ENCODE measurements at regions not wholly inside any gene's neighbourhood (a gene's known extent, or its start where the extent isn't known, plus 50 kb on each side); places are given as distances from the start of the nearest gene placed in this dataset.

GRCh38 chr7:116310141-116310540 is 99.8 kb downstream of the TES start:
- DNase-seq (ENCODE audit: low read depth): no peak

- DNase-seq (ENCODE audit: low read depth): no peak
These were observed 100.9 kb downstream of the TES start for GRCh38 chr7:116311259-116311658.

GRCh38 chr7:116311816-116312471 is 101.6 kb downstream of the TES start:
- no peak for DNase-seq (ENCODE audit: low read depth)

- DNase-seq (ENCODE audit: low read depth): no peak
These were observed 105.0 kb downstream of the TES start for GRCh38 chr7:116315293-116315692.

- no peak for DNase-seq (ENCODE audit: low read depth)
These were observed 105.5 kb downstream of the TES start for GRCh38 chr7:116315803-116316202.

DNA sequence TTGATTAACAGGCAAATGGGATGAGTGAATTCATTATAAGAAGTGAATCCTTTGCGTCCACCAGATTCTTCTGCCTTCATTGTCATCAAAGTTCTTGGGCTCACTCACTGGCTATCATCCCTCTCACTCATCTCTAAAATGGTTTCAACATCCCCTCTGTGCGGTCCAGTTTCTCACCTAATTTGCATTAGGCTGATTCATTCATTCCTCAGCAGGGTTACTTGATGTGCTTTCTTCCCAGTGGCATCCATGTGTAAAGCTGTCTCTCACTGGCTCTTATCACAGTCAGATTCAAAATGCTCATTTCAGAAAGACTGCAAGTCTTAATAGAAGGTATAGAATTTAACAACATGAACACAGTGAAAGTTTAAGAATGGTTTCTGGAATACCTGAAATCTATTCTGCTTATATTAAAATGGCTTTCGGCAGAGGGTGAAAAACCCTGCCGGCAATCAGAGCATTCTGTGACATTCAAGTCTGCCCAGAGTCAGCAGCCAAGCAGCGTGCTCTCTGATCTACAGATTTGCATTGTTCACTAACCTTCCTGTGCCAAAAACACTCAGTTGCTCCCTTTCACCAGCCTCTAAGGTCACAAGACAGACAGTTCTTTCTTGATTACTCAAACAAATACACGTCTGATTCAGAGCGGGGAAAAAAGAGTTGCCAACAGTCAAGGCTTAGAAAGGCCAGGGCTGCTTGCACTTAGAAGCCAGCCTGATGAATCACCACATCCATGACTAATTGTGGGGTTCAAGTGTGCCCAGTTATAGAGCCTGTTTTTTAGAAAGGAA is 106.7 kb downstream of the TES start:
- DNase-seq (ENCODE audit: low read depth): peak; percentile 98

GRCh38 chr7:116317907-116318306 is 107.6 kb downstream of the TES start:
- no peak for DNase-seq (ENCODE audit: low read depth)

DNA sequence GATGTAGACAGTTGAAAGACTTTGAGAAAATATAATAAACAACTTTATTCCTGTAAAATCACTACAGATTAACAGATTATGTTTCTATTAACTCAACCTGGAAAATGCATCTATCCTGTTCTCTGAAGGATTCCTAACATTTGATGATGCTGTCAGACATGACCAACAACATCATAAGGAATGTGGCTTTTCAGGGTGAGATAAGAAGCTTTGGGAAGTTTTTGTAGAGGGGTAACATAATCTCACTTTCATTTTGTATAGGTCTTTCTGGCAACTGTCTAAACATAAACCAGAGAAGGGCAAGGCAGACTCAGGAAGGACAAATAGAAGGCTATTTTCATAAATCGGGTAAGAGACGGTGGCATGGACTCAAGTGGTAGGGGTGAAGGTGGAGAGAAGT is 112.2 kb downstream of the TES start:
- DNase-seq (ENCODE audit: low read depth): no peak

GRCh38 chr7:116324582-116324981 is 114.2 kb downstream of the TES start:
- DNase-seq (ENCODE audit: low read depth): no peak

GRCh38 chr7:116325517-116325916 is 115.2 kb downstream of the TES start:
- DNase-seq (ENCODE audit: low read depth): no peak

GRCh38 chr7:116327135-116327534 is 116.8 kb downstream of the TES start:
- DNase-seq (ENCODE audit: low read depth): no peak

- DNase-seq (ENCODE audit: low read depth): no peak
These were observed 117.4 kb downstream of the TES start for GRCh38 chr7:116327752-116328151.

GRCh38 chr7:116328161-116328560 is 117.8 kb downstream of the TES start:
- DNase-seq (ENCODE audit: low read depth): peak; percentile 45

- no peak for DNase-seq (ENCODE audit: low read depth)
These were observed 119.6 kb downstream of the TES start for GRCh38 chr7:116329686-116330503.

GRCh38 chr7:116331020-116331419 is 120.7 kb downstream of the TES start:
- DNase-seq (ENCODE audit: low read depth): peak; percentile 81

- DNase-seq (ENCODE audit: low read depth): no peak
These were observed 122.4 kb downstream of the TES start for GRCh38 chr7:116332766-116333165.

- DNase-seq (ENCODE audit: low read depth): no peak
These were observed 124.2 kb downstream of the TES start for GRCh38 chr7:116334555-116334954.

DNA sequence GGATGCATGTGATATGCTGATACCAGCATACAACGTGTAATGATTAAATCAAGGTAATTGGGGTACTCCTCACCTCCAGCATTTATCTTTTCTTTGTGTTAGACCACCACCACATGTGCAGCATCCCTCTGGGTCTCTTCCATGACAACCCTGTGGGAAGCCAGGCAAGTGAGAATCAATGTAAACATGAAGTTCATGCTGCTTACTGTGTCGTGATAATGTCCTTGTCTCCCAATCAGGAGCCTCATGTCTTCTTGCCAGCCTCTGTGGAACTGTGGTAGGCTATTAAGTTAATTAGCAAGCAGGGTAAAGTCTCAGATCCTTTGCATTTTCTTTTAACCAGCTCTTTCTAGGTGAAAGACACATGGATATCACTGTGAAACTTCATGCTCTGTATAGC is 126.7 kb downstream of the TES start:
- DNase-seq (ENCODE audit: low read depth): no peak

DNA sequence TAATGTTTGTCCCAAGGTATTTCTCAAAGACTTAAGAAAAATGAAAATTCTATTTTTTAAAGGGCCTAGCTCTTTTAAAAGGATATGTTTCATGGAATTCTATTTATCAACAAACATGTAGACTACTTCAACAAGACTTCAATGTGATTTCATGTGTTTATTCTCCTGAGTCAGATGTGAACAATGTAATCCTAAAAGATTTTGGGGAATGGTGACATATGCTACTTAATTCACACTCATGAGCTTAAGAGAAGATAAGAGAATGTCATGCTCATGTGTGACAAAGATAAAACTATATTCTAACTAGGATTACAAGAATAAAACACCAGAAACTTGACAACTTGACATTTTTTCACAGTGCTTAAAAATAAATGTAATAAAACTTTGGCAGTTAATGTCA is 127.5 kb downstream of the TES start:
- no peak for DNase-seq (ENCODE audit: low read depth)

GRCh38 chr7:116339564-116339963 is 129.2 kb downstream of the TES start:
- no peak for DNase-seq (ENCODE audit: low read depth)

DNA sequence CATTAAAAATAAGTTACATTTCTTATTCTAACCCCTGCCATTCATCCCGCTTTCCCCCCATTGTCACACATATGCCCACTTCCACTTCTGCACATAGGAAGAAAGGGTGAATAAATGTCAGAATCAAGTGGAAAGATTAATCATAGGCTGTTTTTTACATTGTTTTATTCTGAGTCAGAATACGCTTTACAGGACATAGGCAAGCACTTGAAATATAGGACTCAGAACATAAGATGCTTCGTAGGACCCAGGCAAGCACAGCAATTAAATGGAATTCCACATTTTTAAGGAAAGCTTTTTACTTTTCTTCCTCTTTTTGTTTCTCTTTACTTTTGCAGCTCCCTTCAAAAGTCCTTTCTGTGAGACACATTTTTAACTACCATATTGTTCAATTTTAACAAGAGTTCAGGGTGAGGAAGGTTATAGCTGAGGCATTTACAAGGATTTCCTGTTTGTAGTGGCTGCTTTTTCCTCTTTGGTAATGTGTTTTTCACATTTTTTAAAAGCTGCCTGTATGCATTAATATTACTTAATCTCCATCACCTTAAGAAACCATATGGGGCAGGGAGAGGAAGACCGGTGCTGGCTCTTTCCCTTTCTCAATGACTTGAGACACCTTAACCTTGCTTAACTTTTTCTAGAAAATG is 130.0 kb downstream of the TES start:
- DNase-seq (ENCODE audit: low read depth): no peak
